ENCODE measurements at regions not wholly inside any gene's neighbourhood (a gene's known extent, or its start where the extent isn't known, plus 50 kb on each side); places are given as distances from the start of the nearest gene placed in this dataset.

DNA sequence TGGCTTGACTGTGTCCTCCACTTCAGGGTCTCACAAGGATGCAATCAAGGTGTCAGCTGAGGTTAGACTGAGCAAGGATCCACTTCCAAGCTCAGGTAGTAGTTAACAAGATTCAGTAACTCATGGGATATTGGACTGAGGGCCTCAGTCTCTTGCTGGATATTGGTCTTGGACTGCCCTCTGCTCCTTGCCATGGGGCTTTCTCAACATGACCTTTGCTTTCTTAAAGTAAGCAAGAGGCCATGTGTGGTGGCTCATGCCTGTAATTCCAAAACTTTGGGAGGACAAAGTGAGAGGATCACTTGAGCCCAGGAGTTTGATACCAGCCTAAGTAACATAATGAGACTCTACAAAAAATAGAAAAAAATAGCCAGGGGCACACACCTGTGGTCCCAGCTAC, 231.3 kb upstream of the AMIGO2 start:
- BruUV-seq (replicated peaks), result no TSS peak
- CTCF ChIA-PET, result no interaction called here
- dilution Hi-C loops (cut with HindIII; ENCODE audit: low sequenced_read_pairs, unreplicated experiment) (no loop called here), in situ Hi-C loops (cut with MboI; ENCODE audit: low sequenced_read_pairs) (no loop called here), intact Hi-C loops (cut with micrococcal nuclease) (no loop called here)
- Histone ChIP-seq H3K4me1 (ENCODE audit: control insufficient read depth, insufficient read depth, low read length) (peaks cover 2% of the 10 kb centered on the region; the same call in 1 of the 2 replicates), H2BK120ac (ENCODE audit: low read depth, low read length) (no peak overlapping the region), H3K4ac (ENCODE audit: low read depth, low read length) (no peak overlapping the region), H3K4me2 (ENCODE audit: low read depth, low read length) (no peak overlapping the region), H2AK9ac (replicated peaks; ENCODE audit: low read depth, low read length, poor library complexity) (no peak overlapping the region), H3K9me3 (ENCODE audit: control insufficient read depth, insufficient read depth, low read length) (no peaks in the 10 kb centered on the region), H3K14ac (replicated peaks; ENCODE audit: low read depth, low read length) (no peak overlapping the region; the same call in 1 of the 2 replicates), H2BK20ac (ENCODE audit: low read depth, low read length) (no peak overlapping the region), H3K36me3 (ENCODE audit: control insufficient read depth, insufficient read depth, low read length) (no peaks in the 10 kb centered on the region), H4K91ac (ENCODE audit: insufficient read depth, low read depth, low read length) (no peak overlapping the region), H3K23ac (ENCODE audit: low read depth, low read length) (no peak overlapping the region), H3K27me3 (ENCODE audit: control insufficient read depth, insufficient read depth, low read length) (no peaks in the 10 kb centered on the region), H3K4me3 (ENCODE audit: insufficient read depth, low read depth, low read length) (no peak overlapping the region), H4K5ac (ENCODE audit: low read depth, low read length) (no peak overlapping the region), H3K9ac (ENCODE audit: low read depth, low read length) (no peak overlapping the region), H2BK5ac (ENCODE audit: low read depth, low read length, poor library complexity, severe bottlenecking) (no peak overlapping the region), H4K20me1 (ENCODE audit: insufficient read depth, low read length) (no peaks in the 10 kb centered on the region), H3K9me1 (ENCODE audit: insufficient read depth, low read length) (0 out of 2 replicates have a peak, but pooled peaks cover 7% of the 10 kb centered on the region), H3K27ac (ENCODE audit: insufficient read depth, low read length) (no peak overlapping the region), H3K79me1 (ENCODE audit: low read depth in 1 of 2, low read length in 2 of 2) (no peaks in the 10 kb centered on the region), H3K18ac (ENCODE audit: low read depth, low read length) (no peak overlapping the region), H4K8ac (ENCODE audit: low read depth in 2 of 2, low read length in 2 of 2) (no peak overlapping the region), H2AFZ (replicated peaks; ENCODE audit: low read length, poor library complexity) (no peak overlapping the region), H2AK5ac (ENCODE audit: low read depth, low read length) (no peak overlapping the region), H3K56ac (ENCODE audit: extremely low read depth, insufficient read depth, low read length) (no peak overlapping the region), H2BK15ac (ENCODE audit: low read depth, low read length) (no peak overlapping the region)
- no peak for TF ChIP-seq BHLHE40 (IDR thresholded peaks at IDR 0.05; ENCODE audit: low read depth, low read length)
- TF ChIP-seq CHD1 (IDR thresholded peaks at IDR 0.05; ENCODE audit: low read depth, low read length), result no peak
- TF ChIP-seq RCOR1 (IDR thresholded peaks at IDR 0.05; ENCODE audit: insufficient replicate concordance, low read length), result no peak
- TF ChIP-seq, protein P1, sequence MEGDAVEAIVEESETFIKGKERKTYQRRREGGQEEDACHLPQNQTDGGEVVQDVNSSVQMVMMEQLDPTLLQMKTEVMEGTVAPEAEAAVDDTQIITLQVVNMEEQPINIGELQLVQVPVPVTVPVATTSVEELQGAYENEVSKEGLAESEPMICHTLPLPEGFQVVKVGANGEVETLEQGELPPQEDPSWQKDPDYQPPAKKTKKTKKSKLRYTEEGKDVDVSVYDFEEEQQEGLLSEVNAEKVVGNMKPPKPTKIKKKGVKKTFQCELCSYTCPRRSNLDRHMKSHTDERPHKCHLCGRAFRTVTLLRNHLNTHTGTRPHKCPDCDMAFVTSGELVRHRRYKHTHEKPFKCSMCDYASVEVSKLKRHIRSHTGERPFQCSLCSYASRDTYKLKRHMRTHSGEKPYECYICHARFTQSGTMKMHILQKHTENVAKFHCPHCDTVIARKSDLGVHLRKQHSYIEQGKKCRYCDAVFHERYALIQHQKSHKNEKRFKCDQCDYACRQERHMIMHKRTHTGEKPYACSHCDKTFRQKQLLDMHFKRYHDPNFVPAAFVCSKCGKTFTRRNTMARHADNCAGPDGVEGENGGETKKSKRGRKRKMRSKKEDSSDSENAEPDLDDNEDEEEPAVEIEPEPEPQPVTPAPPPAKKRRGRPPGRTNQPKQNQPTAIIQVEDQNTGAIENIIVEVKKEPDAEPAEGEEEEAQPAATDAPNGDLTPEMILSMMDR (conservative IDR thresholded peaks at IDR 0.05; ENCODE audit: low read depth, low read length), result no peak
- ATAC-seq (ENCODE audit: low read depth) (no peak), DNase-seq (no peak)
- POLR2A ChIA-PET (ENCODE audit: unreplicated experiment), result no interaction called here
